ENCODE measurements at regions not wholly inside any gene's neighbourhood (a gene's known extent, or its start where the extent isn't known, plus 50 kb on each side); places are given as distances from the start of the nearest gene placed in this dataset.
"Not testable (repeated sequence)": the region's sequence is repeated elsewhere in the genome, so short reads cannot be mapped to it uniquely, and the experiment has no call there.

DNA sequence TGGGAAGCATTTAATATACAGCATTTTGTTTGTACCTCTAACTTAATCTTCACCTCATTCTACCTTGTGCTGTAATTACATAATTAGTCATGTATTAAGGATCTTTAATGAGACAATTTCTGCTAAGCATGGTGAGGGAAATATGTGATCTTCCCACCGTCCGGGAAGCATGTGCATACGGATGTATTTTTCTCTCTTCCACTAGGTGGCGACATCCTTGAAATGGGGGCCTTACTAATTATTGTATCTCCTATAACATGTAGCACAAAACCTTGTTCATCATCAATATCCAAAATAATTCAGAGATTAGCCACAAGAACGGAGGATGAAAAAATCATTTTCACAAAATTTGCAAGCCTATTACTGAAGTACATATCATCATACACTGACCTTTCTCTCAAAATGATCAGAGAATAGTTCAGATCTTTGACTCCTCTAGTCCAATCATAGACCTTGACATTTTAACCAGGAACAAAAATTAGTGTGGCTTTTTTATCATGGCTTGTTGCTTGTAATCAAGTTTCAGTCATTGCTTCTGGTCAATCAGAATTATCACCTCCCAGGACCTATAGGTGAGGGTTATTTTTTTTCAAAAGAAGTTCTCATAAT lies 148.9 kb upstream of the GBE1 start:
- no peak for DNase-seq (ENCODE audit: low read depth, low spot score)

GRCh38 chr3:81909796-81910195 lies 148.4 kb upstream of the GBE1 start:
- DNase-seq (ENCODE audit: low read depth, low spot score), result no peak
- no peak overlapping the region for H3K27ac ChIP-seq

More for the DNA sequence above, 148.9 kb upstream of the GBE1 start:
- no peak overlapping the region for H3K27ac ChIP-seq

GRCh38 chr3:81908561-81908960 lies 147.1 kb upstream of the GBE1 start:
- DNase-seq (ENCODE audit: low read depth, low spot score), result no peak
- H3K27ac ChIP-seq, result no peak overlapping the region

DNA sequence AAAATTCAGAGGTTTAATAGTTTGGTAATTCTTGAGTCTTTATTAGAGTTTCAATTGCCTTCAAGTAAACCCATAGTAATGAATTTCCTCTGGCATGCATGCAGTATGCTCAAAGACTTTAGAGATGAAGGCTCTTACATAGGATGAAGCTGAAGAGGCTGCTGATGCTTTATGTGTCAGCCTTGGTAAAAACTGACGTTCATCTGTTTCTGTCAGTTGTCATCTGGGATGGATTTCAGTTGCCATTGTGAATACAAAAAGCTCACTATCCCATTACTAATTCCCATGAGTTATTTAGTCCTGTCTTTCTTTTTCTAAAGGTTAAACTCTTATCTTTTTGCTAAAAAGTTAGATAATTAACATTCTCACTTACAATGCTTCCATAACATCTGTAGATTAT lies 136.9 kb upstream of the GBE1 start:
- H3K27ac ChIP-seq, result no peak overlapping the region
- DNase-seq (ENCODE audit: low read depth, low spot score), result no peak

DNA sequence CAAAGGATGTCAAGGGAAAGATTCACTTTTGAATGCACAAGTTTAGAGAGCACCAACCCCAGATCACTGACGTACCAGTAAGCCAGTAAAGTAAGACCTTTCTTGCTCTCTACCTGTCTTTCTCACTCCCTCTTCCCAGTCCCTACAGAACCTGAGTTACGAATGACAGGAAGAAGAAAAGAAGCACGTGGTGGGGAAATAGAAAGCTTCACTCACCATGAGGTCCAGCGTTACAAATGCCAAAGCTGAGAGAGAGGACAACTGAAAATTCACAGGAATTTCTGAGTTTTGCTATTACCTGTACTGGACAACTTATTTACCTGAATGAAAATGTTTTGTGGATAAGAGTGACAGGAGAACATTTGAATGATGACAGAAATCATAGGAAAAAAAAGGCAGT lies 133.2 kb upstream of the GBE1 start:
- no peak overlapping the region for H3K27ac ChIP-seq
- DNase-seq (ENCODE audit: low read depth, low spot score), result no peak

GRCh38 chr3:81891055-81891895 lies 129.8 kb upstream of the GBE1 start:
- H3K27ac ChIP-seq, result no peak overlapping the region
- DNase-seq (ENCODE audit: low read depth, low spot score), result no peak

DNA sequence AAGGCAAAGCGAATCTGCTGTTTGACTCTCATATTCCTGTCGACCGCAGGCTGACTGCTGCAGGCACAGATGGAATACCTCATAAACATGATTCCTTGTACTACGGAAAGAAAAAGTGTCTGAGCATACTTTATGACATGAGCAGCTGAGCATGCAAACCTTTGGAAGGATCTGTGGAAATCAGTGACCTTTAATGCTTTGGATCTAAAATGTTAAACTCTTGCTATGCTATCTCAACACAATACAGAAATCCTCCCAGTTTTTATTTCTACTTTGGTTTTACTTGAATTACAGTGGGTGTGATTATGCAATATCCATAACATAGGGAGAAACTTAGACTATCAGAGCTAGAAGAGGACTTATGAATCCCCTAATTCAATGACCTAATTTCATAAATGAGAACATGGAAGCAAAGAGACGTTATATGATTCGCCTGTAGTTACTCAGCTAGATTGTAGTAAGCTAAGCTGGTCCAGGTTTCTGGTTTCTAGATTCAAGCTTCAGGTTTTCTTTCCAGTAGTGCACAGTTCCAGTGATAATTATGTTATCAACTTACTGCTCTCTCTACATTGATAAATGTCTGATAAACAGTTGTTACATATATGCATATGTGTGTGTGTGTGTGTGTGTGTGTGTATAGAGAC lies 127.6 kb upstream of the GBE1 start:
- no peak for DNase-seq (ENCODE audit: low read depth, low spot score)
- H3K27ac ChIP-seq, result no peak overlapping the region

DNA sequence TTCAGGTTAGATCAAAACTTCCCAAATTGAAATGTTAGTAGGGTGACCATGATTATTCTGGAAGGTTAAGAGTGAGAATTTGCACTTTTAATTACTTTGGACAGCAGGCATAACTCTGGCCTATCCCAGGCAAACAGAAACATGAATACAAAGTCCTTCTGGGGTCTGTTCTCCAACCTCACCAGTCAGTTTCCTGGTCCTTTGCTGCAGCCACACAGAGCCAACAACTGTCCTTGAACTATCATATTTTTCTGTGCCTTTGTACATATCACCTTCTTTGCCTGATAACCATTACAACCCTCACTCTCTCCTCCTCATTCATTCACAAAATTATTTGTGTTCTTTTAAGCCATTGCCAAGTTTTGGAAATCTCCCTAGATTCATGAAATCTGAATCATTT lies 126.0 kb upstream of the GBE1 start:
- no peak for DNase-seq (ENCODE audit: low read depth, low spot score)
- no peak overlapping the region for H3K27ac ChIP-seq

GRCh38 chr3:81886081-81886480 lies 124.6 kb upstream of the GBE1 start:
- no peak overlapping the region for H3K27ac ChIP-seq
- DNase-seq (ENCODE audit: low read depth, low spot score), result no peak

GRCh38 chr3:81884791-81885190 lies 123.3 kb upstream of the GBE1 start:
- DNase-seq (ENCODE audit: low read depth, low spot score), result no peak
- H3K27ac ChIP-seq, result no peak overlapping the region

- no peak for DNase-seq (ENCODE audit: low read depth, low spot score)
- no peak overlapping the region for H3K27ac ChIP-seq
Observed at GRCh38 chr3:81876826-81877225, 115.4 kb upstream of the GBE1 start.

DNA sequence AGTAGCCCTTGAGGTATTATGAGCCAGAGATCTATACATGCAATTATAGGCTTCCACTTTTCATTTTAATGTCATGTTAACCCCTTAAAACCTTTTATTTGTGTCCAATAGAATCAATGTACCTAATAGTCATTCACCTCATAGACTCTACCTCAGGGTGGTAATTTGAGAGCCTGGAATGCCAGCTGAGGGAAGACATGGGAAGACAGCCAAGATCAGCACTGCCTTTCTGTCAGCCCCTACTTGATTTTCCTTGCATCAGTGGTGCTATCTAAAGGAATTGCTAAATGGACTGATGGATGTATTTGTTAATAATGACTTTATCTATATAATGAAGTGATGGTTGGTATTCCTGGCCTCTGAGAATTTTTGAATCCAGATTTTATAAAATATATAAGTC lies 113.3 kb upstream of the GBE1 start:
- DNase-seq (ENCODE audit: low read depth, low spot score), result no peak
- no peak overlapping the region for H3K27ac ChIP-seq

DNA sequence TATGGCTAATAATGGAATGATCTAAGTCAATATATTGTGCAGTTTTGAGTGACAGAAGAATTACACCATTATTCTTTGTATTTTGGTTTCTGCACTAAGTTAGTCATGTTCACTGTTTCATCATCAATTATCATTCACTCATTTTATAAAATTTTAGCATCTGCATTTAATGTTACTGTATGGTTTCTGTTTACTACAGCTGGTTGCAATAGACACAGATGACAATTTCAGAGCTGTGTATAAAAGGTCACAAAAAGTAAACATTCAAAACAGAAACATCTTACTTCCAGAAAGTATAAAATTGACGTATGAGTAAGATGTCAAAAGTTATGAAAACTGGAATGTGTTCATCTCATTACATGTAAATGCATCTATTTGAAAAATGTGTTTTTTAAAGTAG lies 111.1 kb upstream of the GBE1 start:
- no peak overlapping the region for H3K27ac ChIP-seq
- no peak for DNase-seq (ENCODE audit: low read depth, low spot score)

DNA sequence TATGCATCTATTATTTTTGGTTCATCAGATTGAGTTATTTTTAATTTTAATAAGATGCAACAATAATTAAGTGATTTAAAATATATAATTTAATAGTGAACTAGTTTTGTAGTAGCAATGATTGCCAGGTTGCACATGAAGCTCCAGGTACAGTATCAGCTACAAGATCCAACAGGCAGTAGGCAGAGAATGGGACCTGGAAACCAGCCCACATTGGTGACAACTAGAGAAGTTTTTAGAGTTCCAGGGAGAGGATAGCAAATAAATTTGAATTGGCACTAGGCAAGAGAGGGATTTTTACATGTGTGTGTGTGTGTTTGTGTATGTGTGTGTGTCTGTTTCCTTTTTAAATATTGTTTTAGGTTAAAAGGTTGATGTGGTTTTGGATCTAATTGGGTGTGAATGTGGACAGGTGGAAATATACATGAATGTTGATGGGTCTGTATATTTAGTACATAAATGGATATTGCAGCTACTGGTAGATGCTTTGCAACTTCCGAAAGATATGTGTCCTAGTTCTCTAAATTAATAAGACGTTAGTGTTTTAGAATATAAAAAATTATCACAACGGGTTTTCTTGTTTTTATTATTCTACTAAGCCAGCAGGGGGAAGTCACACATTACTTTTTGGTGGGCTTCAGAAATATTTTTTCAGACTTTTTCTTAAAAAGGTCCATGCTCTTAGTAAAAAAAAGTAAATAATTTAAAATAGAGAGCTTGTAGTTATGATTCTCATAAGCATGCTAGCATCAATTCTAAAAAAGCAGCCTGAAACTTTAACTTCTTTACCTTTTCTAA lies 110.1 kb upstream of the GBE1 start:
- no peak for DNase-seq (ENCODE audit: low read depth, low spot score)
- no peak overlapping the region for H3K27ac ChIP-seq

GRCh38 chr3:81869382-81869781 lies 107.9 kb upstream of the GBE1 start:
- no peak overlapping the region for H3K27ac ChIP-seq
- DNase-seq (ENCODE audit: low read depth, low spot score), result no peak

GRCh38 chr3:81868597-81868996 lies 107.2 kb upstream of the GBE1 start:
- DNase-seq (ENCODE audit: low read depth, low spot score), result no peak
- no peak overlapping the region for H3K27ac ChIP-seq

DNA sequence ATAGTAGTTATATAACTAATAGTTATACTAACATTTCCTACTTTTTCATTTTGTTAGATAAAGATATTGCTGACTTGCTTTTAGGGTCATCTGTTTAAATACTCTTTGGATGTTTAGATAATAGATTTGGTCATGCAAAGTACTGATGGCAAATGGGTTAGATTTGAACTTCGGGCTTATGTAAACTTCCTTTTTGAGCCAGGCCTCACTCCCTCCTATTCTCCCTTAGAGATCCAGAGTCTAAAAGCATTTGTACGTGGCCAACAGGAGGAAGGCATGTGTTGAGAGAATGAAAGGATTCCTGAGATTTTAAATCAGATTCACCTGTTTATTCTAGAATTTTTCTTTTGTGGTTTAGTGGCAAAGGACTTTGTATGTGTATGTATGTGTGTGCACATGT lies 106.4 kb upstream of the GBE1 start:
- DNase-seq (ENCODE audit: low read depth, low spot score), result no peak
- H3K27ac ChIP-seq, result no peak overlapping the region

GRCh38 chr3:81865164-81865563 lies 103.7 kb upstream of the GBE1 start:
- not testable (repeated sequence) for H3K27ac ChIP-seq; DNase-seq (ENCODE audit: low read depth, low spot score)

GRCh38 chr3:81864272-81864671 lies 102.8 kb upstream of the GBE1 start:
- no peak for DNase-seq (ENCODE audit: low read depth, low spot score)
- H3K27ac ChIP-seq, result no peak overlapping the region

GRCh38 chr3:81863756-81864155 lies 102.3 kb upstream of the GBE1 start:
- no peak for DNase-seq (ENCODE audit: low read depth, low spot score)
- no peak overlapping the region for H3K27ac ChIP-seq

GRCh38 chr3:81861593-81861992 lies 100.1 kb upstream of the GBE1 start:
- no peak overlapping the region for H3K27ac ChIP-seq
- no peak for DNase-seq (ENCODE audit: low read depth, low spot score)
